ENCODE measurements at regions not wholly inside any gene's neighbourhood (a gene's known extent, or its start where the extent isn't known, plus 50 kb on each side); places are given as distances from the start of the nearest gene placed in this dataset.

DNA sequence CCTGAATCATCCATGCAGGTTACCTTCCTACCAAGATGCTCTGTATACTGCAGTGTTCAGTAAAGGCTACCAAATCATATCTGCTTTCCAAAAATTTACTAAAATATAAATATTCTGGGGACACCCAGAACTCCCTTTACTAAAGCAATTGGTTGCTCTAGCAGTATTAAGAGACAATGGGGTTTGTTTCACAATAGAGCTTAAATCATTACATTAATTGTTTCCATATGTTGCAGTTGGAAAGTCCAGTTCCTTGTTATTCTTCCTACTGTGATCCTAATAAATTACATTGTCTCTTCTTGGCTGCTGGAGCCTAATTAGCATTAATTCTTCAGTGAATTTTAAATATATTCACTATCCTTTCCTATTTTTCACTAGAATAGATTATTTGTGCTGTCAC, 316.0 kb upstream of the MTNR1B start:
- H3K4me3 ChIP-seq (ENCODE audit: low read depth, low read length), result no peak overlapping the region
- in situ Hi-C loops (cut with HindIII; ENCODE audit: low sequenced_read_pairs), result no loop called here
- TF ChIP-seq, protein P1, sequence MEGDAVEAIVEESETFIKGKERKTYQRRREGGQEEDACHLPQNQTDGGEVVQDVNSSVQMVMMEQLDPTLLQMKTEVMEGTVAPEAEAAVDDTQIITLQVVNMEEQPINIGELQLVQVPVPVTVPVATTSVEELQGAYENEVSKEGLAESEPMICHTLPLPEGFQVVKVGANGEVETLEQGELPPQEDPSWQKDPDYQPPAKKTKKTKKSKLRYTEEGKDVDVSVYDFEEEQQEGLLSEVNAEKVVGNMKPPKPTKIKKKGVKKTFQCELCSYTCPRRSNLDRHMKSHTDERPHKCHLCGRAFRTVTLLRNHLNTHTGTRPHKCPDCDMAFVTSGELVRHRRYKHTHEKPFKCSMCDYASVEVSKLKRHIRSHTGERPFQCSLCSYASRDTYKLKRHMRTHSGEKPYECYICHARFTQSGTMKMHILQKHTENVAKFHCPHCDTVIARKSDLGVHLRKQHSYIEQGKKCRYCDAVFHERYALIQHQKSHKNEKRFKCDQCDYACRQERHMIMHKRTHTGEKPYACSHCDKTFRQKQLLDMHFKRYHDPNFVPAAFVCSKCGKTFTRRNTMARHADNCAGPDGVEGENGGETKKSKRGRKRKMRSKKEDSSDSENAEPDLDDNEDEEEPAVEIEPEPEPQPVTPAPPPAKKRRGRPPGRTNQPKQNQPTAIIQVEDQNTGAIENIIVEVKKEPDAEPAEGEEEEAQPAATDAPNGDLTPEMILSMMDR (IDR thresholded peaks at IDR 0.05; ENCODE audit: low read depth, low read length, missing control alignments), result no peak
- DNase-seq (ENCODE audit: low read depth), result no peak

DNA sequence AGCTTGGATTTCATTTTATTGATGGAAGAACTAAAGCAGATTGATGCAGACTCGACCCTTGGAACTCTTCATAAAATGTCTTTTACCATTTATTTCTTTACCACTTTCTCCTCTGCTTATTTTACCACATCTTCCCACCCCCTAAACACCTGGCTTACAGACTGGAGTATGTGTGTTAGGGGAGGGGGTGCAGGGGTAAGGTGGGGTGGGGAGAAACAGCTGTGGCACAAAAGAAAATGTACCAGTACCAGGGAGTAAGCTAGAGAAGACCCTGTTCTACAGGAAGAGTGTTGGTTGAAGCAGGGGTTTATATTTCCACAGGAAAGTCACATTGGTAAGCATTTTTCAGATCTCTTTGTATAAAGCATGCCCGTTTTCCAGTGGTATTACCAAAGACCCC, 312.7 kb upstream of the MTNR1B start:
- no peak for DNase-seq (ENCODE audit: low read depth)
- no peak overlapping the region for H3K4me3 ChIP-seq (ENCODE audit: low read depth, low read length)
- TF ChIP-seq, protein P1 (IDR thresholded peaks at IDR 0.05; ENCODE audit: low read depth, low read length, missing control alignments), result no peak
- in situ Hi-C loops (cut with HindIII; ENCODE audit: low sequenced_read_pairs), result no loop called here

DNA sequence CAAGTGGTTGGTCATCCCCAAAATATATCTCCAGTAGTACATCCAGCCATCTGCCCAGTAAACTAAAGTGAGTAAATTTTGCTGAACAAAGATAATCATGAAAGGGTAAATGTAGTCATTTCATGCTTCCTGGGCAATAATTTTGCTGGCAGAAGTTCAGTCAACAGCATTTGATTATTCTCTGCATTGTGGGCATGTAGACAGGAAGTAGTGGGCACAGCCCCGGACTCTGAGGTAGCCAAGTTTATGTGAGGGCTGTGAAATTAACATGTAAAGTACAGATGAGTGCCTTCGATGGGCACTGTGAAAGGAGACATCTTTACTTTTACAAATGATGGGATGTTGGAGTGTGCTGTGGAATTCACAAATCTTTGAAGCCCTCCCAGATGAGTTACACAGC, 312.2 kb upstream of the MTNR1B start:
- no peak overlapping the region for H3K4me3 ChIP-seq (ENCODE audit: low read depth, low read length)
- DNase-seq (ENCODE audit: low read depth), result no peak
- TF ChIP-seq, protein P1 (IDR thresholded peaks at IDR 0.05; ENCODE audit: low read depth, low read length, missing control alignments), result no peak
- in situ Hi-C loops (cut with HindIII; ENCODE audit: low sequenced_read_pairs), result no loop called here

DNA sequence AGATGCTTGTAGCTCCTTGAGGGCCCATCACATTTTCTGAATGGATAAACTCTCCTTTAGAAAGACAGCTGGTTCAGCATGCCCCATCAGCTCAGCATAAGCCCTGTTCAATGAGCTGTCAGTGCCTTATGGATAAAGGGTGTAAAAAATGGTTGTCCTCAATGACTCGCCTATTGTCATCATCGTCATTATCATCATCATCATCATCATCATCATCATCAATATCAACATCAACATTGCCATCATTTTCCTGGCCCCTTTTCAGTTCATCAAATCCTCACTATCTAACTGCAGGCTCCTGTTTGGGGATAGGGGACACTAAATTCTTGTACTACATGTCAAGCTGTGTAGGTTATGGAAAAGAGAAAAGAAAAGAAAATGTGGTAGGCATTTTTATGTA, 310.7 kb upstream of the MTNR1B start:
- in situ Hi-C loops (cut with HindIII; ENCODE audit: low sequenced_read_pairs), result no loop called here
- no peak for DNase-seq (ENCODE audit: low read depth)
- TF ChIP-seq, protein P1 (IDR thresholded peaks at IDR 0.05; ENCODE audit: low read depth, low read length, missing control alignments), result no peak
- no peak overlapping the region for H3K4me3 ChIP-seq (ENCODE audit: low read depth, low read length)

DNA sequence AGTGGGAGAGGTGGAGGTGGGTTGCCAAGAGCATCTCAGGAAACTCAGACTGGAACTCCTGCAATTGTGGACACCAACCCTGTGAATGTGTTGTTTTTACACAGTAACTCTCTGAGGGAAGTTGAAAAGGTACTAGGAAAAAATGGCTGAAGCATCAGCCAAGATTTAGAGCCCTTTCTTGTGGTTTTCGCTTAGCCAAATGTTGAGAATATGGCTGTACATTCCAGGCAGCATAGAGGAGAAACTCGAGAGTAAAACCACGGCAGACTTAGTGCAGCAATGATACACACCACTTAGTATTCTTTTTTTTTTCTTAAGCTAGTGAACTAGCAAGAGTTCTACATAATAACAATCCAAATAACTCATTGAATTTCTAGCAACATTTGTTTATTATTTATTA, 309.7 kb upstream of the MTNR1B start:
- no peak overlapping the region for H3K4me3 ChIP-seq (ENCODE audit: low read depth, low read length)
- in situ Hi-C loops (cut with HindIII; ENCODE audit: low sequenced_read_pairs), result no loop called here
- peak; percentile 3 for DNase-seq (ENCODE audit: low read depth)
- TF ChIP-seq, protein P1 (IDR thresholded peaks at IDR 0.05; ENCODE audit: low read depth, low read length, missing control alignments), result no peak

DNA sequence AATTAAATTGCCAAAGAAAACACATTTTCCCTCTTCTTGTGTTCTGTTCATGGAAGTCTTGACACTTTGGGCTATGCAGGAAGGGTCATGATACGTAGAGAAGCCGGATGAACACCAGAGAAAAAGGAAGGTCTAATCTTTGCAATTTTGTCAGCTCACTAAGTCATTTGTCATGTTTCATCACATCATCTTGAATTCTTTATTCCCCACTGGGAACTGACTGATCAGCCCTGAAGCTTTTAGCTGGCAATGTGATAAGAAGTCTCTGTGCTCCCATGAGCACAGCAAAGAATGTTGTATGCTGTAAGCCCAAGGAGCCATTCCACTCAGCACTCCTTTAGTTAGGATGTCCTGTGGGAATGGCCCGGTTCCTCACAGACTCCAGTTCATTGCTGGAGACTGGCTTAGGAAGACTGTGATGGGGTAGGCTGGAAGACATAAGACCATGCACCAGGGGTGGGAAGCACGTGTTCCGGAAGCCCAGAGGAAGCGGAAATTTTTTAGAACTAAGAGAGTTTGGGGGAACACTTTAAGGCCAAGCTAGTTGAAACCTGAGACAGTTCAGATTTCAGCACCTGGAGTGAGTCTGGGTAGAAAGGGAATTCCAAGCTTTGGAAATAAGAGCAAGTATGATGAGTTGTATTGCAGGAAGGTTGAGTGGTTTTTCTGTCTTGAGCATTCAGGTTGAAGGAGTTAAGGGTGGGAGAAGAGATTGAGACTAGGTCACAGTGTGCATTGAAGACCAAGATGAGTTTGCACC, 306.7 kb upstream of the MTNR1B start:
- no peak overlapping the region for H3K4me3 ChIP-seq (ENCODE audit: low read depth, low read length)
- in situ Hi-C loops (cut with HindIII; ENCODE audit: low sequenced_read_pairs), result no loop called here
- TF ChIP-seq, protein P1 (IDR thresholded peaks at IDR 0.05; ENCODE audit: low read depth, low read length, missing control alignments), result no peak
- DNase-seq (ENCODE audit: low read depth), result no peak
